Body of pancreas (tissue), 4 donors: ENCODE measurements at regions not wholly inside any gene's neighbourhood (a gene's known extent, or its start where the extent isn't known, plus 50 kb on each side); places are given as distances from the start of the nearest gene placed in this dataset.

Experiments
- CTCF ChIP-seq, 7 experiments: fragments of 450-650 bp in 4 of 7; fragments of 200-600 bp in 3 of 7; sonication (generic) in 3 of 7; IDR thresholded peaks; one replicate each; pipeline ENCODE4 v1.5.1; 2016 to 2019; ENCODE audit warnings: antibody characterized with exemption in 7 of 7
- POLR2A ChIP-seq, 3 donors: fragments of 450-650 bp; IDR thresholded peaks; one replicate each; pipeline ENCODE4 v1.6.1; 2016; ENCODE audit warnings: antibody characterized with exemption in 3 of 3, mild to moderate bottlenecking in 2 of 3

- TF ChIP-seq POLR2A (IDR thresholded peaks at IDR 0.05) = no peak
- TF ChIP-seq CTCF (IDR thresholded peaks at IDR 0.05) = no peak
These were observed 97.9 kb downstream of the ID4 start for GRCh38 chr6:19934996-19935591.
